OCI-LY1 (cell line): ENCODE measurements at regions not wholly inside any gene's neighbourhood (a gene's known extent, or its start where the extent isn't known, plus 50 kb on each side); places are given as distances from the start of the nearest gene placed in this dataset.

Experiments used
- H2AFZ ChIP-seq: fragments of 200-600 bp; sonication (generic), shearing (Covaris generic); 2 replicates; pipeline ENCODE4 v1.6.0; 2014; ENCODE audit warnings: antibody characterized with exemption, mild to moderate bottlenecking, low read length
- H3F3A ChIP-seq: fragments of 200-600 bp; sonication (generic), shearing (Covaris generic); 2 replicates; pipeline ENCODE4 v1.6.0; 2014; ENCODE audit warnings: mild to moderate bottlenecking, antibody characterized with exemption, low read length, moderate library complexity; ENCODE audit not compliant: insufficient read depth
- H3K27ac ChIP-seq: fragments of 200-600 bp; sonication (generic); 2 replicates; pipeline ENCODE4 v1.5.1; 2014; ENCODE audit warnings: low read length, mixed run types, mild to moderate bottlenecking, low read depth; ENCODE audit not compliant: poor library complexity, severe bottlenecking
- H3K27me3 ChIP-seq: fragments of 200-600 bp; sonication (generic); 2 replicates; pipeline ENCODE4 v1.6.0; 2014; ENCODE audit warnings: antibody characterized with exemption, mild to moderate bottlenecking, low read length, moderate library complexity; ENCODE audit not compliant: insufficient read depth
- H3K36me3 ChIP-seq: fragments of 200-600 bp; sonication (generic); 2 replicates; pipeline ENCODE4 v1.6.1; 2014; ENCODE audit warnings: mild to moderate bottlenecking, antibody characterized with exemption, low read length, moderate library complexity, mixed read lengths; ENCODE audit not compliant: insufficient read depth
- H3K4me1 ChIP-seq: fragments of 200-600 bp; sonication (generic); 2 replicates; pipeline ENCODE4 v1.5.1; 2014; ENCODE audit warnings: mild to moderate bottlenecking, low read length, moderate library complexity; ENCODE audit not compliant: insufficient read depth, severe bottlenecking
- H3K4me2 ChIP-seq: fragments of 200-600 bp; sonication (generic), shearing (Covaris generic); 2 replicates; pipeline ENCODE4 v1.6.1; 2014; ENCODE audit warnings: low read length
- H3K4me3 ChIP-seq: fragments of 200-600 bp; sonication (generic); 2 replicates; pipeline ENCODE4 v1.5.1; 2014; ENCODE audit warnings: low read length, low read depth, mild to moderate bottlenecking, mixed read lengths; ENCODE audit not compliant: poor library complexity, severe bottlenecking
- H3K79me2 ChIP-seq: fragments of 200-600 bp; shearing (Covaris generic); 2 replicates; pipeline ENCODE4 v1.6.1; 2016; ENCODE audit warnings: mixed run types, low read length, mixed read lengths; ENCODE audit not compliant: insufficient read depth
- H3K9ac ChIP-seq: fragments of 200-600 bp; sonication (generic), shearing (Covaris generic); 2 replicates; pipeline ENCODE4 v1.6.1; 2014; ENCODE audit warnings: mild to moderate bottlenecking, low read length, mixed read lengths
- H3K9me2 ChIP-seq: fragments of 200-600 bp; sonication (generic), shearing (Covaris generic); 2 replicates; pipeline ENCODE4 v1.6.1; 2014; ENCODE audit warnings: low read depth, mild to moderate bottlenecking, low read length, mixed read lengths
- H3K9me3 ChIP-seq: fragments of 200-600 bp; shearing (Covaris generic); 2 replicates; pipeline ENCODE4 v1.6.1; 2014; ENCODE audit warnings: low read length, mixed read lengths
- H4K20me1 ChIP-seq: fragments of 200-600 bp; sonication (generic), shearing (Covaris generic); 2 replicates; pipeline ENCODE4 v1.6.0; 2016; ENCODE audit warnings: mild to moderate bottlenecking, low read length; ENCODE audit not compliant: insufficient read depth
- EZH2 ChIP-seq: fragments of 200-600 bp; sonication (generic), shearing (Covaris generic); IDR thresholded peaks from 2 replicates; pipeline ENCODE4 v1.8.0; 2017; ENCODE audit warnings: borderline replicate concordance, mixed run types, mild to moderate bottlenecking, antibody characterized with exemption, low read length, moderate library complexity, mixed read lengths
- TF ChIP-seq, protein P1 (sequence below): fragments of 200-600 bp; sonication (generic), shearing (Covaris generic); IDR thresholded peaks from 2 replicates; pipeline ENCODE4 v1.5.1; 2017; ENCODE audit warnings: mild to moderate bottlenecking, antibody characterized with exemption, low read length, moderate library complexity, mixed read lengths

DNA sequence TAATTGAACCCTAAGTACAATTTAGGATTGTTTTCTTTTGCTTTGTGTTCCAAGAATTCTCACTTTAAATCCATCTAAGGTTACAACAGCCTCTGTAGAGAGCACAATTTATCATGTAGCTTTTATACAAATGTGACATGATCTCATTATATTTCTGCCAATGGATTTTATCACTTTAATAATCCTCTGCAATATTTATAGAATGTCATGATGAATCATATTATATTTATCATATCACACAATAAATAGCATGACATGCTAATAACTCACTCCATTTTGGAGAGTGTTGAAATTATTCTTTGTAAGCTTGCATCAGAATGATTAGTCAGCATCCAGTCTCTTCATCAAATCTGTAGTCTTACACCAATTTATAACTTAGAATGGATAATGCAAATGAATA is 280.6 kb upstream of the ZNF717 start:
- Histone ChIP-seq H3K9me3 (no peaks in the 10 kb centered on the region), H3K27me3 (no peaks in the 10 kb centered on the region), H4K20me1 (no peaks in the 10 kb centered on the region), H3K9ac (no peak overlapping the region), H3K4me3 (no peak overlapping the region), H3K27ac (no peak overlapping the region), H2AFZ (no peak overlapping the region), H3K9me2 (no peaks in the 10 kb centered on the region), H3K4me1 (no peaks in the 10 kb centered on the region), H3K79me2 (no peaks in the 10 kb centered on the region), H3F3A (no peaks in the 10 kb centered on the region), H3K4me2 (no peak overlapping the region), H3K36me3 (no peaks in the 10 kb centered on the region)
- no peak for TF ChIP-seq EZH2
- TF ChIP-seq, protein P1, sequence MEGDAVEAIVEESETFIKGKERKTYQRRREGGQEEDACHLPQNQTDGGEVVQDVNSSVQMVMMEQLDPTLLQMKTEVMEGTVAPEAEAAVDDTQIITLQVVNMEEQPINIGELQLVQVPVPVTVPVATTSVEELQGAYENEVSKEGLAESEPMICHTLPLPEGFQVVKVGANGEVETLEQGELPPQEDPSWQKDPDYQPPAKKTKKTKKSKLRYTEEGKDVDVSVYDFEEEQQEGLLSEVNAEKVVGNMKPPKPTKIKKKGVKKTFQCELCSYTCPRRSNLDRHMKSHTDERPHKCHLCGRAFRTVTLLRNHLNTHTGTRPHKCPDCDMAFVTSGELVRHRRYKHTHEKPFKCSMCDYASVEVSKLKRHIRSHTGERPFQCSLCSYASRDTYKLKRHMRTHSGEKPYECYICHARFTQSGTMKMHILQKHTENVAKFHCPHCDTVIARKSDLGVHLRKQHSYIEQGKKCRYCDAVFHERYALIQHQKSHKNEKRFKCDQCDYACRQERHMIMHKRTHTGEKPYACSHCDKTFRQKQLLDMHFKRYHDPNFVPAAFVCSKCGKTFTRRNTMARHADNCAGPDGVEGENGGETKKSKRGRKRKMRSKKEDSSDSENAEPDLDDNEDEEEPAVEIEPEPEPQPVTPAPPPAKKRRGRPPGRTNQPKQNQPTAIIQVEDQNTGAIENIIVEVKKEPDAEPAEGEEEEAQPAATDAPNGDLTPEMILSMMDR, result no peak

DNA sequence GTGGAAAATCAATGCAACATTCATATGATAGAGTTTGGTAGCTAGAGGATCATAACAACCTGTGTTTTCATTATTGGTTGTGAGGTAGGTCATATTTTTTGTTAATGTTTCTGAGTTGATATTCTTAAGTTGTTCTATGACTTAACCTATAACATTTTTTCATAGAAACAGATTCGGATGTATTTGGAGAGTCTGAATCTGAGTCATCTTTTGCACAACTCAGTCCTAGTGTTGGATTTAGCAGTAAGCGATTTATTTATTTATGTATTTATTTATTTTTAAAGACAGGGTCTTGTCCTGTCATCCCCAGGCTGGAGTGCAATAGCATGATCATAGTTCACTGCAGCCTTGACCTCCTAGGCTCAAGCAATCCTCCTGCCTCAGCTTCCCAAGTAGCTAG is 292.8 kb upstream of the ZNF717 start:
- Histone ChIP-seq H4K20me1 (no peaks in the 10 kb centered on the region), H3F3A (no peaks in the 10 kb centered on the region), H3K79me2 (no peaks in the 10 kb centered on the region), H3K9me2 (no peaks in the 10 kb centered on the region), H3K4me3 (no peak overlapping the region), H3K4me1 (no peaks in the 10 kb centered on the region), H3K36me3 (no peaks in the 10 kb centered on the region), H3K9me3 (no peaks in the 10 kb centered on the region), H2AFZ (no peak overlapping the region), H3K27ac (no peak overlapping the region), H3K4me2 (no peak overlapping the region), H3K9ac (no peak overlapping the region), H3K27me3 (no peaks in the 10 kb centered on the region)
- TF ChIP-seq, protein P1, result no peak
- TF ChIP-seq EZH2, result no peak

DNA sequence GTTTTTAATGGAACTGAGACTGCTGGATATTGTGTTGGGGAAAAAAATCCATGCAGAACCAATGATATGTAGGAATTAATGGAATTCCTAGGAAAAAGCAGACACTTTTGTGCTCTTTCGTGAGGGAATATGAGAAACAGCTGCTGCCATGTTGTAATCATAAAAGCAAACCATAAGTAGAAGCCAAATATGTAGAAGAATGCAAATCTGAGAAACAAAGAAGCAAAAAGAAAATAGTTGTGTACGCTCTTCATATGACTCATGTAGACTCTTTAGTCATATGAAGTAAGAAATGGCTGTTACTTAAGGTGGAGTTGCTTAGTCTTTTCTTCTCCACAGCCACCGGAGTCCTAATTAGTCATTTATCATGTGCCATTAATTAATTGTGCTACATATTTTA is 298.6 kb upstream of the ZNF717 start:
- Histone ChIP-seq H3K9me2 (no peaks in the 10 kb centered on the region), H3K4me1 (no peaks in the 10 kb centered on the region)
- no peak for TF ChIP-seq EZH2
- TF ChIP-seq, protein P1, result no peak

More for the DNA sequence above, 298.6 kb upstream of the ZNF717 start:
- Histone ChIP-seq H4K20me1 (no peaks in the 10 kb centered on the region), H3F3A (no peaks in the 10 kb centered on the region), H3K27ac (no peak overlapping the region), H2AFZ (no peak overlapping the region), H3K4me2 (no peak overlapping the region), H3K79me2 (no peaks in the 10 kb centered on the region), H3K4me3 (no peak overlapping the region), H3K9ac (no peak overlapping the region), H3K36me3 (no peaks in the 10 kb centered on the region), H3K9me3 (no peaks in the 10 kb centered on the region), H3K27me3 (no peaks in the 10 kb centered on the region)
